Colonic mucosa (tissue), 4 donors: ENCODE measurements at regions not wholly inside any gene's neighbourhood (a gene's known extent, or its start where the extent isn't known, plus 50 kb on each side); places are given as distances from the start of the nearest gene placed in this dataset.

Source experiments
- DNase-seq: peaks from one replicate; pipeline ENCODE4 v3.0.0-alpha.2; 2020
- H3K27ac ChIP-seq: fragments of 200-600 bp; one replicate; pipeline ENCODE4 v1.8.0; 2021
- H3K27me3 ChIP-seq: fragments of 200-600 bp; one replicate; pipeline ENCODE4 v1.8.0; 2021
- H3K36me3 ChIP-seq: fragments of 200-600 bp; one replicate; pipeline ENCODE4 v1.8.0; 2021
- H3K4me1 ChIP-seq: fragments of 200-600 bp; one replicate; pipeline ENCODE4 v1.8.0; 2021; ENCODE audit warnings: mild to moderate bottlenecking
- H3K4me3 ChIP-seq: fragments of 200-600 bp; one replicate; pipeline ENCODE4 v1.8.0; 2021
- H3K9ac ChIP-seq, 2 donors: one replicate each; pipeline ENCODE4 v1.7.0; 2013; ENCODE audit warnings: control low read depth in 2 of 2, low read depth in 2 of 2, low read length in 2 of 2
- H3K9me3 ChIP-seq: fragments of 200-600 bp; one replicate; pipeline ENCODE4 v1.8.0; 2021
- CTCF ChIP-seq: fragments of 200-600 bp; IDR thresholded peaks from one replicate; pipeline ENCODE4 v1.8.0; 2022; ENCODE audit warnings: antibody characterized with exemption, mild to moderate bottlenecking
- intact Hi-C: fragments of 100-400 bp; cut with DNase I; formaldehyde crosslinking; loops from one replicate; pipeline ENCODE4 v1.14.1; 2022
- donor health status: healthy.
- donor health status: DM: no; HTN: no; CAD: no.
- donor health status: DM: no; HTN: no; CAD: no.

DNA sequence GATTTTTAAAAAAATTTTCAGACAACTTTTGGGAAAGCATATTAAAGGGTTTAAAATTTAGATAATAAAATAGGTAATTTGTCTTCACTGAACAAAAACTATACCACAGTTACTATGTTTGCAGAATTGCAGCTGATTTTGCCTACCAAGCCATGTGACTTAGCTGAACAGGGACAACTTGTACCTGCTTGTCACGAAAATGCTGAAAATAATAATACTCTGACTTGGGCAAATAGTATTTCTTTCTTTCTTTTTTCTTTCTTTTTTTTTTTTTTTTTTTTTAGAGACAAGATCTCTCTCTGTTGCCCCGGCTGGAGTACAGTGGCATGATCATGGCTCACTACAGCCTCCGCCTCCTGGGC, 225.2 kb upstream of the PPP1R2C start:
- no peak overlapping the region for H3K9ac ChIP-seq
- no peak for TF ChIP-seq CTCF
- intact Hi-C loops, result no loop called here

GRCh38 chrX:43003939-43004338, 226.0 kb upstream of the PPP1R2C start:
- Histone ChIP-seq H3K9ac (no peak overlapping the region), H3K4me3 (no peak overlapping the region), H3K27ac (no peak overlapping the region), H3K27me3 (no peaks in the 10 kb centered on the region), H3K36me3 (no peaks in the 10 kb centered on the region), H3K4me1 (no peaks in the 10 kb centered on the region), H3K9me3 (no peaks in the 10 kb centered on the region)
- intact Hi-C loops, result no loop called here
- TF ChIP-seq CTCF, result no peak
- no peak for DNase-seq

More for the DNA sequence above, 225.2 kb upstream of the PPP1R2C start:
- Histone ChIP-seq H3K27ac (no peak overlapping the region), H3K4me3 (no peak overlapping the region), H3K4me1 (no peaks in the 10 kb centered on the region), H3K36me3 (no peaks in the 10 kb centered on the region), H3K9me3 (no peaks in the 10 kb centered on the region), H3K27me3 (no peaks in the 10 kb centered on the region)
- DNase-seq, result no peak

DNA sequence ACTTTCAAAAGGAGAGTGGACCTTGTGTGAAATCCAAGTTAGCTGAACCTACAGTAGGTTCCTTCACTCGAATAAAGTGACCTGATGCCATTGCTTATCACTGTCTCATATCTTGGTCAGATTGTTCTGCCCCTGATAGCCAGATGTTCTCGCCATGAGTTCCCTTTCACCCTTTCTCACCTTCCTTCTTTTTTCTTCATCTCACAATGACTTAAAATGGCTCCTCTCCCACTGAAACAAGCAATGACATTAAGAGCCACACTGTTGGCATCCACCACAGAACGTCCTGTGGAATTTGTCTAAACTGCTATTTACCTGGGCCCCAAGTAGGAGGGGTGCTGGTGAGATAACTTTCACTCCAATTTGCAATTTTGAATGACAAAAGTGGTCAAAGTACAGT, 227.6 kb upstream of the PPP1R2C start:
- Histone ChIP-seq H3K4me3 (no peak overlapping the region), H3K27ac (no peak overlapping the region), H3K4me1 (no peaks in the 10 kb centered on the region), H3K9ac (no peak overlapping the region), H3K9me3 (no peaks in the 10 kb centered on the region), H3K36me3 (no peaks in the 10 kb centered on the region), H3K27me3 (no peaks in the 10 kb centered on the region)
- DNase-seq, result no peak
- intact Hi-C loops, result no loop called here
- TF ChIP-seq CTCF, result no peak

- intact Hi-C loops, result no loop called here
- H3K4me3 ChIP-seq, result no peak overlapping the region
- no peak for DNase-seq
- no peaks in the 10 kb centered on the region for H3K4me1 ChIP-seq
- H3K27ac ChIP-seq, result no peak overlapping the region
- no peaks in the 10 kb centered on the region for H3K36me3 ChIP-seq
- no peaks in the 10 kb centered on the region for H3K27me3 ChIP-seq
- no peak overlapping the region for H3K9ac ChIP-seq
- no peak for TF ChIP-seq CTCF
- no peaks in the 10 kb centered on the region for H3K9me3 ChIP-seq
Observed at GRCh38 chrX:43008356-43008755, 230.4 kb upstream of the PPP1R2C start.

GRCh38 chrX:43016021-43016420, 238.1 kb upstream of the PPP1R2C start:
- DNase-seq, result no peak
- no peak for TF ChIP-seq CTCF

DNA sequence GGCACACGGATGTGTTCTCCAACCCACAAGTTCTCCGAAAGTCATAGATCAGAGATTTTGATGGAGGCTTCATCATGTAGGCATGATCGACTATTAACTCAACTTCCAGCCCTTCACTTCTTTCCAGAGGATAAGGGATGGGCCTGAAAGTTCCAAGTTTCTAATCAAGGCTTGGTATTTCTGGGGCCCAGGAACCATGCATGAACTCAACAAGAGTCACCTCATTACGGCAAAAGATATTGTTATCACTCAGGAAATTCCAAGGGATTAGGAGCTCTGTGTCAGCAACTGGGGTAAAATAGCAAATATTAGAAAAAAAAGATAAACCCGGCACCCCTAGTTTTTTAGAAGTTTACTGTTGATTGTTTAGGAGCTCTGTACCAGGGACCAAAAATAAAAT, 240.1 kb upstream of the PPP1R2C start:
- Histone ChIP-seq H3K4me3 (no peak overlapping the region), H3K27ac (no peak overlapping the region), H3K4me1 (no peaks in the 10 kb centered on the region), H3K27me3 (no peaks in the 10 kb centered on the region), H3K9me3 (no peaks in the 10 kb centered on the region), H3K9ac (no peak overlapping the region), H3K36me3 (no peaks in the 10 kb centered on the region)
- TF ChIP-seq CTCF, result no peak
- DNase-seq, result no peak
- intact Hi-C loops, result no loop called here

More at GRCh38 chrX:43016021-43016420, 238.1 kb upstream of the PPP1R2C start:
- Histone ChIP-seq H3K9ac (no peak overlapping the region), H3K4me3 (no peak overlapping the region), H3K27ac (no peak overlapping the region), H3K4me1 (no peaks in the 10 kb centered on the region), H3K27me3 (no peaks in the 10 kb centered on the region), H3K36me3 (no peaks in the 10 kb centered on the region), H3K9me3 (no peaks in the 10 kb centered on the region)
- intact Hi-C loops, result no loop called here
